ENCODE measurements at regions not wholly inside any gene's neighbourhood (a gene's known extent, or its start where the extent isn't known, plus 50 kb on each side); places are given as distances from the start of the nearest gene placed in this dataset.

DNA sequence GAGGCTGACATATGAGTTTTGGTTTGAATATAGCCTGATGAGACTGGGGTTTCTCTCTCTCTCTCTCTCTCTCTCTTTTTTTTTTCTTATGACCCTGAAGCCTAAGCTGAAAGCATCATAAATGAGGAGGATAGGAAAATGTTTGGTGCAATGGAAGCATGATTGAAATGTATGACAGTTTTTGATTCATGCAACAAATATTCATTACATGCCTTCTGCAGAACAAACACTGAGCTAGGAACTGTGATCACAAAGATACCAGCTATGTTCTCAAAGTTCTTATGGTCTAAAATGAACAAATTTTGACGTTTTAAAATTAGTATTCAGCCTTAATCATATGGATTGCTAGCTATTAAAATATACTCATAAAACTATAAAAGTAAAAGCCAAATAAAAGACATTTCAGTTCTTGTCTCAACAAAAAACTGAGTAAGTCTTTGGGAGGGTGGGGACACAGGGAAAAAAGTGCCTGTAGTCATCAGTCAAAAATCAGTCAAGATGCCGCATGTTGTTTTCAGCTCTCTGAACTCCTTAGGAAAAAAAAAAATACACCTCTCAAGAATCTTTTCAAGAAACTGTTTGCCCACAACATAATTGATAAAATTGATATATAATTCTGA is 57.2 kb downstream of the NKX6-1 start:
- TF ChIP-seq, protein P1, sequence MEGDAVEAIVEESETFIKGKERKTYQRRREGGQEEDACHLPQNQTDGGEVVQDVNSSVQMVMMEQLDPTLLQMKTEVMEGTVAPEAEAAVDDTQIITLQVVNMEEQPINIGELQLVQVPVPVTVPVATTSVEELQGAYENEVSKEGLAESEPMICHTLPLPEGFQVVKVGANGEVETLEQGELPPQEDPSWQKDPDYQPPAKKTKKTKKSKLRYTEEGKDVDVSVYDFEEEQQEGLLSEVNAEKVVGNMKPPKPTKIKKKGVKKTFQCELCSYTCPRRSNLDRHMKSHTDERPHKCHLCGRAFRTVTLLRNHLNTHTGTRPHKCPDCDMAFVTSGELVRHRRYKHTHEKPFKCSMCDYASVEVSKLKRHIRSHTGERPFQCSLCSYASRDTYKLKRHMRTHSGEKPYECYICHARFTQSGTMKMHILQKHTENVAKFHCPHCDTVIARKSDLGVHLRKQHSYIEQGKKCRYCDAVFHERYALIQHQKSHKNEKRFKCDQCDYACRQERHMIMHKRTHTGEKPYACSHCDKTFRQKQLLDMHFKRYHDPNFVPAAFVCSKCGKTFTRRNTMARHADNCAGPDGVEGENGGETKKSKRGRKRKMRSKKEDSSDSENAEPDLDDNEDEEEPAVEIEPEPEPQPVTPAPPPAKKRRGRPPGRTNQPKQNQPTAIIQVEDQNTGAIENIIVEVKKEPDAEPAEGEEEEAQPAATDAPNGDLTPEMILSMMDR (IDR thresholded peaks at IDR 0.05; ENCODE audit: low read depth, low read length, missing input control): no peak
- TF ChIP-seq, protein P2, sequence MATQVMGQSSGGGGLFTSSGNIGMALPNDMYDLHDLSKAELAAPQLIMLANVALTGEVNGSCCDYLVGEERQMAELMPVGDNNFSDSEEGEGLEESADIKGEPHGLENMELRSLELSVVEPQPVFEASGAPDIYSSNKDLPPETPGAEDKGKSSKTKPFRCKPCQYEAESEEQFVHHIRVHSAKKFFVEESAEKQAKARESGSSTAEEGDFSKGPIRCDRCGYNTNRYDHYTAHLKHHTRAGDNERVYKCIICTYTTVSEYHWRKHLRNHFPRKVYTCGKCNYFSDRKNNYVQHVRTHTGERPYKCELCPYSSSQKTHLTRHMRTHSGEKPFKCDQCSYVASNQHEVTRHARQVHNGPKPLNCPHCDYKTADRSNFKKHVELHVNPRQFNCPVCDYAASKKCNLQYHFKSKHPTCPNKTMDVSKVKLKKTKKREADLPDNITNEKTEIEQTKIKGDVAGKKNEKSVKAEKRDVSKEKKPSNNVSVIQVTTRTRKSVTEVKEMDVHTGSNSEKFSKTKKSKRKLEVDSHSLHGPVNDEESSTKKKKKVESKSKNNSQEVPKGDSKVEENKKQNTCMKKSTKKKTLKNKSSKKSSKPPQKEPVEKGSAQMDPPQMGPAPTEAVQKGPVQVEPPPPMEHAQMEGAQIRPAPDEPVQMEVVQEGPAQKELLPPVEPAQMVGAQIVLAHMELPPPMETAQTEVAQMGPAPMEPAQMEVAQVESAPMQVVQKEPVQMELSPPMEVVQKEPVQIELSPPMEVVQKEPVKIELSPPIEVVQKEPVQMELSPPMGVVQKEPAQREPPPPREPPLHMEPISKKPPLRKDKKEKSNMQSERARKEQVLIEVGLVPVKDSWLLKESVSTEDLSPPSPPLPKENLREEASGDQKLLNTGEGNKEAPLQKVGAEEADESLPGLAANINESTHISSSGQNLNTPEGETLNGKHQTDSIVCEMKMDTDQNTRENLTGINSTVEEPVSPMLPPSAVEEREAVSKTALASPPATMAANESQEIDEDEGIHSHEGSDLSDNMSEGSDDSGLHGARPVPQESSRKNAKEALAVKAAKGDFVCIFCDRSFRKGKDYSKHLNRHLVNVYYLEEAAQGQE (IDR thresholded peaks at IDR 0.05): no peak
- TF ChIP-seq YY1 (IDR thresholded peaks at IDR 0.05) (no peak), NR2F2 (IDR thresholded peaks at IDR 0.05) (no peak), EGR1 (IDR thresholded peaks at IDR 0.05; ENCODE audit: low read depth in 2 of 2) (no peak), TAF1 (conservative IDR thresholded peaks at IDR 0.05) (no peak), GABPA (IDR thresholded peaks at IDR 0.05 in 1 of 2, conservative IDR thresholded peaks at IDR 0.05 in 1 of 2) (no peak)
- TF ChIP-seq, protein P3, sequence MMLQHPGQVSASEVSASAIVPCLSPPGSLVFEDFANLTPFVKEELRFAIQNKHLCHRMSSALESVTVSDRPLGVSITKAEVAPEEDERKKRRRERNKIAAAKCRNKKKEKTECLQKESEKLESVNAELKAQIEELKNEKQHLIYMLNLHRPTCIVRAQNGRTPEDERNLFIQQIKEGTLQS (IDR thresholded peaks at IDR 0.05): no peak
